H1 (cell line): ENCODE measurements at regions not wholly inside any gene's neighbourhood (a gene's known extent, or its start where the extent isn't known, plus 50 kb on each side); places are given as distances from the start of the nearest gene placed in this dataset.

Source experiments
- CEBPB ChIP-seq: IDR thresholded peaks from 2 replicates; pipeline ENCODE4 v1.6.1; 2012; ENCODE audit warnings: low read depth, low read length
- EP300 ChIP-seq, 2 experiments: IDR thresholded peaks; 1 replicate in 1 of 2; 2 replicates in 1 of 2; pipeline ENCODE4 v1.6.1; 2011 to 2012; ENCODE audit warnings: low read depth in 2 of 2, low read length in 2 of 2, mild to moderate bottlenecking in 2 of 2, borderline replicate concordance in 1 of 2, inconsistent platforms in 1 of 2, moderate library complexity in 1 of 2
- GTF2F1 ChIP-seq: IDR thresholded peaks from 2 replicates; pipeline ENCODE4 v1.6.1; 2012; ENCODE audit warnings: low read depth, low read length, improper control_type of control experiment, borderline replicate concordance
- KDM5A ChIP-seq: fragments of 200-600 bp; IDR thresholded peaks from 2 replicates; pipeline ENCODE4 v1.7.1; 2012; ENCODE audit warnings: mild to moderate bottlenecking, low read length, inconsistent platforms, mixed read lengths
- POU5F1 ChIP-seq: IDR thresholded peaks from 2 replicates; pipeline ENCODE4 v1.6.1; 2011; ENCODE audit warnings: low read depth, mild to moderate bottlenecking, low read length, moderate library complexity
- RFX5 ChIP-seq: IDR thresholded peaks from 2 replicates; pipeline ENCODE4 v1.6.1; 2011; ENCODE audit warnings: low read depth, low read length, improper control_type of control experiment, borderline replicate concordance
- RNF2 ChIP-seq: fragments of 200-900, 300-1000 bp; sonication (generic); IDR thresholded peaks from 2 replicates; pipeline ENCODE4 v1.7.1; 2016; ENCODE audit warnings: borderline replicate concordance, low read depth, mild to moderate bottlenecking, antibody characterized with exemption, low read length; ENCODE audit not compliant: poor library complexity, severe bottlenecking; ENCODE audit errors: missing control alignments
- SP1 ChIP-seq: IDR thresholded peaks from 2 replicates; pipeline ENCODE4 v1.6.1; 2011; ENCODE audit warnings: low read depth, low read length
- TAF1 ChIP-seq: IDR thresholded peaks from 2 replicates; pipeline ENCODE4 v1.6.1; 2011; ENCODE audit warnings: mild to moderate bottlenecking, low read depth, low read length
- TAF7 ChIP-seq: optimal IDR thresholded peaks from 2 replicates; pipeline ENCODE3; 2011; ENCODE audit warnings: low read depth, mild to moderate bottlenecking, inconsistent platforms, low read length, moderate library complexity, borderline replicate concordance
- TF ChIP-seq, protein P1 (sequence below): fragments of 300-600 bp; sonication (generic); IDR thresholded peaks from 2 replicates; pipeline ENCODE4 v1.7.1; 2012; ENCODE audit warnings: low read length, moderate library complexity, mild to moderate bottlenecking, inconsistent platforms; ENCODE audit not compliant: insufficient replicate concordance

DNA sequence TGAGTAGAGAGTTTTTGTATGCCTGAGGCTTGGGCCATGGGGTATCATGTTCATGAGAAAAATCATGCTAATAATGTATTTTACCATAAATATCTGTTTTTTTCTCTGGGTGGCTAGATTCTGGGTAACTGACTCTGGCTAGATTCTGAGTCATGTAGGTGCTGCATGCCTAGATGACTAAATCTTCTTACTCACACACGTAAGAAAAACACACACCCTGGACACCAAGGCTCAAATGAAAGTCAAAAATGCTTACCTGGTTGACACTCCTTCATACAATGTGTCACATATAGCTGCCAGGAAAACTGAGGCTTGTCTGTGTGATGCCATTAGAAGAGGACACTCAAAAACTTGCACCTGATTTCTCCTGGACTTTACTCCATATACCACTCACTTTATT lies 597.4 kb upstream of the SLITRK1 start (continued):
- TF ChIP-seq, protein P1, sequence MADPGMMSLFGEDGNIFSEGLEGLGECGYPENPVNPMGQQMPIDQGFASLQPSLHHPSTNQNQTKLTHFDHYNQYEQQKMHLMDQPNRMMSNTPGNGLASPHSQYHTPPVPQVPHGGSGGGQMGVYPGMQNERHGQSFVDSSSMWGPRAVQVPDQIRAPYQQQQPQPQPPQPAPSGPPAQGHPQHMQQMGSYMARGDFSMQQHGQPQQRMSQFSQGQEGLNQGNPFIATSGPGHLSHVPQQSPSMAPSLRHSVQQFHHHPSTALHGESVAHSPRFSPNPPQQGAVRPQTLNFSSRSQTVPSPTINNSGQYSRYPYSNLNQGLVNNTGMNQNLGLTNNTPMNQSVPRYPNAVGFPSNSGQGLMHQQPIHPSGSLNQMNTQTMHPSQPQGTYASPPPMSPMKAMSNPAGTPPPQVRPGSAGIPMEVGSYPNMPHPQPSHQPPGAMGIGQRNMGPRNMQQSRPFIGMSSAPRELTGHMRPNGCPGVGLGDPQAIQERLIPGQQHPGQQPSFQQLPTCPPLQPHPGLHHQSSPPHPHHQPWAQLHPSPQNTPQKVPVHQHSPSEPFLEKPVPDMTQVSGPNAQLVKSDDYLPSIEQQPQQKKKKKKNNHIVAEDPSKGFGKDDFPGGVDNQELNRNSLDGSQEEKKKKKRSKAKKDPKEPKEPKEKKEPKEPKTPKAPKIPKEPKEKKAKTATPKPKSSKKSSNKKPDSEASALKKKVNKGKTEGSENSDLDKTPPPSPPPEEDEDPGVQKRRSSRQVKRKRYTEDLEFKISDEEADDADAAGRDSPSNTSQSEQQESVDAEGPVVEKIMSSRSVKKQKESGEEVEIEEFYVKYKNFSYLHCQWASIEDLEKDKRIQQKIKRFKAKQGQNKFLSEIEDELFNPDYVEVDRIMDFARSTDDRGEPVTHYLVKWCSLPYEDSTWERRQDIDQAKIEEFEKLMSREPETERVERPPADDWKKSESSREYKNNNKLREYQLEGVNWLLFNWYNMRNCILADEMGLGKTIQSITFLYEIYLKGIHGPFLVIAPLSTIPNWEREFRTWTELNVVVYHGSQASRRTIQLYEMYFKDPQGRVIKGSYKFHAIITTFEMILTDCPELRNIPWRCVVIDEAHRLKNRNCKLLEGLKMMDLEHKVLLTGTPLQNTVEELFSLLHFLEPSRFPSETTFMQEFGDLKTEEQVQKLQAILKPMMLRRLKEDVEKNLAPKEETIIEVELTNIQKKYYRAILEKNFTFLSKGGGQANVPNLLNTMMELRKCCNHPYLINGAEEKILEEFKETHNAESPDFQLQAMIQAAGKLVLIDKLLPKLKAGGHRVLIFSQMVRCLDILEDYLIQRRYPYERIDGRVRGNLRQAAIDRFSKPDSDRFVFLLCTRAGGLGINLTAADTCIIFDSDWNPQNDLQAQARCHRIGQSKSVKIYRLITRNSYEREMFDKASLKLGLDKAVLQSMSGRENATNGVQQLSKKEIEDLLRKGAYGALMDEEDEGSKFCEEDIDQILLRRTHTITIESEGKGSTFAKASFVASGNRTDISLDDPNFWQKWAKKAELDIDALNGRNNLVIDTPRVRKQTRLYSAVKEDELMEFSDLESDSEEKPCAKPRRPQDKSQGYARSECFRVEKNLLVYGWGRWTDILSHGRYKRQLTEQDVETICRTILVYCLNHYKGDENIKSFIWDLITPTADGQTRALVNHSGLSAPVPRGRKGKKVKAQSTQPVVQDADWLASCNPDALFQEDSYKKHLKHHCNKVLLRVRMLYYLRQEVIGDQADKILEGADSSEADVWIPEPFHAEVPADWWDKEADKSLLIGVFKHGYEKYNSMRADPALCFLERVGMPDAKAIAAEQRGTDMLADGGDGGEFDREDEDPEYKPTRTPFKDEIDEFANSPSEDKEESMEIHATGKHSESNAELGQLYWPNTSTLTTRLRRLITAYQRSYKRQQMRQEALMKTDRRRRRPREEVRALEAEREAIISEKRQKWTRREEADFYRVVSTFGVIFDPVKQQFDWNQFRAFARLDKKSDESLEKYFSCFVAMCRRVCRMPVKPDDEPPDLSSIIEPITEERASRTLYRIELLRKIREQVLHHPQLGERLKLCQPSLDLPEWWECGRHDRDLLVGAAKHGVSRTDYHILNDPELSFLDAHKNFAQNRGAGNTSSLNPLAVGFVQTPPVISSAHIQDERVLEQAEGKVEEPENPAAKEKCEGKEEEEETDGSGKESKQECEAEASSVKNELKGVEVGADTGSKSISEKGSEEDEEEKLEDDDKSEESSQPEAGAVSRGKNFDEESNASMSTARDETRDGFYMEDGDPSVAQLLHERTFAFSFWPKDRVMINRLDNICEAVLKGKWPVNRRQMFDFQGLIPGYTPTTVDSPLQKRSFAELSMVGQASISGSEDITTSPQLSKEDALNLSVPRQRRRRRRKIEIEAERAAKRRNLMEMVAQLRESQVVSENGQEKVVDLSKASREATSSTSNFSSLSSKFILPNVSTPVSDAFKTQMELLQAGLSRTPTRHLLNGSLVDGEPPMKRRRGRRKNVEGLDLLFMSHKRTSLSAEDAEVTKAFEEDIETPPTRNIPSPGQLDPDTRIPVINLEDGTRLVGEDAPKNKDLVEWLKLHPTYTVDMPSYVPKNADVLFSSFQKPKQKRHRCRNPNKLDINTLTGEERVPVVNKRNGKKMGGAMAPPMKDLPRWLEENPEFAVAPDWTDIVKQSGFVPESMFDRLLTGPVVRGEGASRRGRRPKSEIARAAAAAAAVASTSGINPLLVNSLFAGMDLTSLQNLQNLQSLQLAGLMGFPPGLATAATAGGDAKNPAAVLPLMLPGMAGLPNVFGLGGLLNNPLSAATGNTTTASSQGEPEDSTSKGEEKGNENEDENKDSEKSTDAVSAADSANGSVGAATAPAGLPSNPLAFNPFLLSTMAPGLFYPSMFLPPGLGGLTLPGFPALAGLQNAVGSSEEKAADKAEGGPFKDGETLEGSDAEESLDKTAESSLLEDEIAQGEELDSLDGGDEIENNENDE, result no peak
- TF ChIP-seq RNF2, result no peak
- TF ChIP-seq KDM5A, result no peak
- no peak for TF ChIP-seq SP1
- no peak for TF ChIP-seq TAF7
- no peak for TF ChIP-seq EP300 (IDR thresholded peaks at IDR 0.05; ENCODE audit: borderline replicate concordance in 1 of 2, low read depth in 2 of 2, low read length in 2 of 2)
- TF ChIP-seq GTF2F1, result no peak
- TF ChIP-seq TAF1, result no peak
- no peak for TF ChIP-seq CEBPB
- TF ChIP-seq POU5F1, result no peak
- no peak for TF ChIP-seq RFX5
